PC-3 (cell line): ENCODE measurements at regions not wholly inside any gene's neighbourhood (a gene's known extent, or its start where the extent isn't known, plus 50 kb on each side); places are given as distances from the start of the nearest gene placed in this dataset.

Experiments
- ATAC-seq: fragments of 200-7000 bp; cut with Tn5 transposase; 2 replicates; pipeline ENCODE4 v1.9.1; 2020; ENCODE audit warnings: mild to moderate bottlenecking, moderate library complexity
- BruUV-seq: library from RNA; stranded (reverse); fragments of 400-500 nt; replicated peaks from 2 replicates; lab custom pipeline; 2021; lab: Mats Ljungman, UMichigan
- CTCF ChIA-PET: fragments of 300-600 bp; sonication (Branson Sonifier 250); formaldehyde crosslinking; loops from one replicate; lab custom pipeline; 2022; ENCODE audit warnings: antibody characterized with exemption; lab: Charles Lee
- POLR2A ChIA-PET: fragments of 300-600 bp; sonication (Branson Sonifier 250); formaldehyde crosslinking; loops from one replicate; lab custom pipeline; 2022; ENCODE audit warnings: antibody characterized with exemption; ENCODE audit not compliant: unreplicated experiment; lab: Charles Lee
- DNase-seq: peaks from one replicate; pipeline ENCODE4 v3.0.0-alpha.2; 2015
- H2AFZ ChIP-seq: fragments of 300-600 bp; sonication (generic); 2 replicates; pipeline ENCODE4 v1.6.0; 2016; ENCODE audit warnings: antibody characterized with exemption, low read length
- H3F3A ChIP-seq: fragments of 300-600 bp; sonication (generic); one replicate; pipeline ENCODE4 v1.6.0; 2017; ENCODE audit warnings: antibody characterized with exemption, low read length, control low read depth, mild to moderate bottlenecking; ENCODE audit not compliant: unreplicated experiment
- H3K27ac ChIP-seq: fragments of 300-600 bp; sonication (generic); 2 replicates; pipeline ENCODE4 v1.5.1; 2016; ENCODE audit warnings: mild to moderate bottlenecking, low read length
- H3K27me3 ChIP-seq: fragments of 300-600 bp; sonication (generic); 2 replicates; pipeline ENCODE4 v1.6.1; 2016; ENCODE audit warnings: low read length, mixed read lengths
- H3K36me3 ChIP-seq: fragments of 300-600 bp; sonication (generic); 2 replicates; pipeline ENCODE4 v1.6.1; 2016; ENCODE audit warnings: low read depth, mixed run types, low read length, mixed read lengths
- H3K4me1 ChIP-seq: fragments of 300-600 bp; sonication (generic); 2 replicates; pipeline ENCODE4 v1.5.1; 2016; ENCODE audit warnings: low read length; ENCODE audit not compliant: insufficient read depth
- H3K4me2 ChIP-seq: fragments of 300-600 bp; sonication (generic); 2 replicates; pipeline ENCODE4 v1.6.0; 2016; ENCODE audit warnings: low read length
- H3K4me3 ChIP-seq: fragments of 300-600 bp; sonication (generic); 2 replicates; pipeline ENCODE4 v1.5.1; 2016; ENCODE audit warnings: mild to moderate bottlenecking, low read length, mixed read lengths
- H3K79me2 ChIP-seq: fragments of 300-600 bp; sonication (generic); 2 replicates; pipeline ENCODE4 v1.6.1; 2017; ENCODE audit warnings: low read length, mixed read lengths
- H3K9ac ChIP-seq: fragments of 300-600 bp; sonication (generic); 2 replicates; pipeline ENCODE4 v1.6.0; 2016; ENCODE audit warnings: mild to moderate bottlenecking, low read length
- H3K9me2 ChIP-seq: fragments of 300-600 bp; sonication (generic); replicated peaks from 2 replicates; pipeline ENCODE4 v1.6.1; 2016; ENCODE audit warnings: mixed run types, low read length, mixed read lengths
- H3K9me3 ChIP-seq: fragments of 300-600 bp; sonication (generic); 2 replicates; pipeline ENCODE4 v1.6.1; 2016; ENCODE audit warnings: low read length, mixed read lengths
- H4K20me1 ChIP-seq: fragments of 300-600 bp; sonication (generic); 2 replicates; pipeline ENCODE4 v1.6.1; 2016; ENCODE audit warnings: low read length, mixed read lengths
- EZH2 ChIP-seq: fragments of 300-600 bp; sonication (generic); IDR thresholded peaks from one replicate; pipeline ENCODE4 v1.6.1; 2017; ENCODE audit warnings: antibody characterized with exemption, mild to moderate bottlenecking, low read length; ENCODE audit not compliant: unreplicated experiment
- EZH2phosphoT487 ChIP-seq: fragments of 300-600 bp; sonication (generic); IDR thresholded peaks from 2 replicates; pipeline ENCODE4 v1.6.1; 2018; ENCODE audit warnings: mild to moderate bottlenecking, antibody characterized with exemption, low read length, borderline replicate concordance
- intact Hi-C: fragments of 100-400 bp; cut with micrococcal nuclease; formaldehyde crosslinking; loops from 2 replicates; pipeline ENCODE4 v1.9.0; 2023
- TF ChIP-seq, protein P1 (sequence below): fragments of 300-600 bp; sonication (generic); conservative IDR thresholded peaks from 2 replicates; pipeline ENCODE4 v1.5.1; 2017; ENCODE audit warnings: antibody characterized with exemption, low read depth, mild to moderate bottlenecking, low read length

DNA sequence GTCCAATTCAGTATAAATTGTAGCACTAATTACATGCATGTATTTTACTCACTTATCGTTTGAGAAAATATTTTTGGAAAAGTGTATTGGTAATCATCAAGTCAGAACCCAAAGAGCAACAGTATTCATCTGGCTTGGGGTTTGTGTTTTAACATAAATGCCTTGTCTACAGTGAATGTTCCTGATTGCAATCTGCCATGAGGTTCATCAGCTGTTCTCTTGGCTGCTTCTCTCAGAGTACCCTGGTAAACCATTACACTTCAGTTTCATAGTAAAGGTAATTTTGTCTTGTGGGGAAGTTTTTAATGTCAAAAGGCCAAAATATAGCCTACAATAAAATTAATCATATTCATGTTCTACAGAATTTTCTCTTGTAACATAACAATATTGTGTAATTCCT, 150.3 kb downstream of the IFI44 start:
- ChIA-PET POLR2A (no interaction called here), CTCF (no interaction called here)
- H3K4me2 ChIP-seq, result no peak overlapping the region
- no TSS peak for BruUV-seq
- no peaks in the 10 kb centered on the region for H3K9me2 ChIP-seq
- ATAC-seq, result no peak
- DNase-seq, result no peak
- no peak overlapping the region for H3K4me3 ChIP-seq
- no peak overlapping the region for H3K27ac ChIP-seq
- H3K79me2 ChIP-seq, result no peaks in the 10 kb centered on the region
- no peak overlapping the region for H2AFZ ChIP-seq
- no peaks in the 10 kb centered on the region for H3K9me3 ChIP-seq
- H3K4me1 ChIP-seq, result no peaks in the 10 kb centered on the region
- TF ChIP-seq EZH2, result no peak
- no peaks in the 10 kb centered on the region for H3K27me3 ChIP-seq
- H3K9ac ChIP-seq, result no peak overlapping the region
- no peaks in the 10 kb centered on the region for H4K20me1 ChIP-seq
- intact Hi-C loops, result no loop called here
- H3F3A ChIP-seq, result no peaks in the 10 kb centered on the region
- H3K36me3 ChIP-seq, result no peaks in the 10 kb centered on the region

DNA sequence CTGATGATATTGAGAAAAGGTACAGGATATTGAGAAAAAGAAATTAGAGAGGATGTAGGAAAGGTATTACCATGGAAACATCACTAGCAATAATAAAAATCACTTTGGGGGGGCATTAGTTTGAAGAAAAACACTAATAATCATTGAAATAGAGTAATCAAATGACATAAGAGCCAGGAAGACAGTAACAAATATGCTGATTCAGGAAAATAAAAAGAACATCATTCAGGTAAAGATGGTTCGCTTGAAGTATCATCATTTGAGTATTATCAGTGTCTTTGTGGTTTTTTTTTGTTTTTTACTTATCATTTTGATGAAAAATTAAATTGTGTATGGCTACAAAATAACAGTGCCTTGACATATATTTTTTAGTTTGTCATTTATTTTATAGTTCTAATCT, 164.5 kb downstream of the IFI44 start:
- Histone ChIP-seq H3K4me1 (no peaks in the 10 kb centered on the region), H3K9ac (no peak overlapping the region), H4K20me1 (no peaks in the 10 kb centered on the region), H3K27ac (no peak overlapping the region), H3K79me2 (no peaks in the 10 kb centered on the region), H3K4me3 (no peak overlapping the region), H3F3A (no peaks in the 10 kb centered on the region), H2AFZ (no peak overlapping the region), H3K9me2 (no peaks in the 10 kb centered on the region), H3K27me3 (no peaks in the 10 kb centered on the region), H3K36me3 (no peaks in the 10 kb centered on the region), H3K4me2 (no peak overlapping the region), H3K9me3 (no peaks in the 10 kb centered on the region)
- ATAC-seq (no peak), DNase-seq (no peak)
- intact Hi-C loops, result no loop called here
- no TSS peak for BruUV-seq
- ChIA-PET POLR2A (no interaction called here), CTCF (no interaction called here)
- no peak for TF ChIP-seq EZH2phosphoT487
- no peak for TF ChIP-seq EZH2
- TF ChIP-seq, protein P1, sequence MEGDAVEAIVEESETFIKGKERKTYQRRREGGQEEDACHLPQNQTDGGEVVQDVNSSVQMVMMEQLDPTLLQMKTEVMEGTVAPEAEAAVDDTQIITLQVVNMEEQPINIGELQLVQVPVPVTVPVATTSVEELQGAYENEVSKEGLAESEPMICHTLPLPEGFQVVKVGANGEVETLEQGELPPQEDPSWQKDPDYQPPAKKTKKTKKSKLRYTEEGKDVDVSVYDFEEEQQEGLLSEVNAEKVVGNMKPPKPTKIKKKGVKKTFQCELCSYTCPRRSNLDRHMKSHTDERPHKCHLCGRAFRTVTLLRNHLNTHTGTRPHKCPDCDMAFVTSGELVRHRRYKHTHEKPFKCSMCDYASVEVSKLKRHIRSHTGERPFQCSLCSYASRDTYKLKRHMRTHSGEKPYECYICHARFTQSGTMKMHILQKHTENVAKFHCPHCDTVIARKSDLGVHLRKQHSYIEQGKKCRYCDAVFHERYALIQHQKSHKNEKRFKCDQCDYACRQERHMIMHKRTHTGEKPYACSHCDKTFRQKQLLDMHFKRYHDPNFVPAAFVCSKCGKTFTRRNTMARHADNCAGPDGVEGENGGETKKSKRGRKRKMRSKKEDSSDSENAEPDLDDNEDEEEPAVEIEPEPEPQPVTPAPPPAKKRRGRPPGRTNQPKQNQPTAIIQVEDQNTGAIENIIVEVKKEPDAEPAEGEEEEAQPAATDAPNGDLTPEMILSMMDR, result no peak

DNA sequence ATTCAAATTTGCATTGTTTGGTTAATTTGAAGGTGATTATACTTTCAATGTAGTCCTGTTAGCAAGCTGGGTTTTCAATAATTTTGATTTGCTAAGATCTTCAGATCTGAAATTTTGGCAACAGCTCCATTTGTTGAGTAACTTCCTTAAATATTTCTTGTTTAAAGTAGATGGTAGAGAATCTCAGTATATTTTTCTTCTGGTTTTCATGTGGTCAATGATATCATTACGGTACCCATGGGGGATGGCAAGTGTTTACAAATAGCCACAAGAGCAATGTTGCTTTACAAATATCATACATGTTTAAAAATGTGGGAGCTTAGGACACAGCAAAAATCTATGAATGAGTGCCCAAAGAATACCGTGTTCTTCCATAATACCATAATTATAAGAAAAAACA, 175.9 kb downstream of the IFI44 start:
- H3K4me2 ChIP-seq, result no peak overlapping the region
- no peak overlapping the region for H3K9ac ChIP-seq
- H3K27me3 ChIP-seq, result no peaks in the 10 kb centered on the region
- ChIA-PET CTCF (no interaction called here), POLR2A (interaction anchor here (0.7 kb wide), 1 partner anchor 241 kb away, joined by 10 read pairs; no protein-coding TSS in a partner anchor)
- TF ChIP-seq EZH2phosphoT487, result no peak
- TF ChIP-seq, protein P1, result no peak
- no peak for TF ChIP-seq EZH2
- BruUV-seq, result no TSS peak
- peaks cover 6% of the 10 kb centered on the region for H3K4me1 ChIP-seq
- no peak overlapping the region for H2AFZ ChIP-seq
- intact Hi-C loops, result no loop called here
- H4K20me1 ChIP-seq, result no peaks in the 10 kb centered on the region
- no peaks in the 10 kb centered on the region for H3K9me3 ChIP-seq
- ATAC-seq (no peak), DNase-seq (no peak)
- no peak overlapping the region for H3K4me3 ChIP-seq
- H3K79me2 ChIP-seq, result no peaks in the 10 kb centered on the region
- no peak overlapping the region for H3K27ac ChIP-seq
- no peaks in the 10 kb centered on the region for H3F3A ChIP-seq
- no peaks in the 10 kb centered on the region for H3K36me3 ChIP-seq
- no peaks in the 10 kb centered on the region for H3K9me2 ChIP-seq
